GM21423 (cell line): ENCODE measurements at regions not wholly inside any gene's neighbourhood (a gene's known extent, or its start where the extent isn't known, plus 50 kb on each side); places are given as distances from the start of the nearest gene placed in this dataset.
"Not testable (repeated sequence)": the region's sequence is repeated elsewhere in the genome, so short reads cannot be mapped to it uniquely, and the experiment has no call there.

Experiments
- ATAC-seq: cut with Tn5 transposase; IDR thresholded peaks from one replicate; pipeline ENCODE4 v1.9.1; 2021; ENCODE audit warnings: mild to moderate bottlenecking, moderate library complexity; ENCODE audit not compliant: unreplicated experiment

DNA sequence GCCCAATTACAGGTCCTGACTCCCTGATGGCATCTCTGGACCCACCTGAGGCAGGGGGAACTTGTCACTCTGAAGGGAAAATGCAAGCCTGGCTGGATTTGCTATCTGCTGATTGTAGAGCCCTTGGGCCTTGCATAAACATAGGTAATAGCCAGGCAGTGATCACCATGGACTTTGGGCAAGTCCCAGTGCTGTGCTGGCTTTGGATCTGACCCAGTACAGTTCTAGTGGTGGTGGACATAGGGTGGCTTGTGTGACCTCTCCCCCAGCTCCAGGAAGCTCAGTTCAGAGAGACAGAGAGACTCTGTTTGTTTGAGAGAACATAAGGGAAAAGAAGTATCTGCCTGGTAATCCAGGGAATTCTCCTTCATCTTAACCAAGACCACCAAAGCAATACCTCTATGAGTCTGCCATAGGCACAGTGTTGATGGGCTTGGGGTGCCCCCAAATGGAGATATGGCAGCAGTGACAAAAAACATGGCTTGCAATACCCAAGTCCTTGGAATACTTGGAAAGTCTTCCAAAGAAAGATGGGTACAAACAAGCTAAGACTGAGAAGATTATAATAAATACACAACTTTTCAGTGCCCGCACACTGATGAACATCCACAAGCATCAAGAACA lies 348.5 kb downstream of the PYDC2 start:
- ATAC-seq = no peak

DNA sequence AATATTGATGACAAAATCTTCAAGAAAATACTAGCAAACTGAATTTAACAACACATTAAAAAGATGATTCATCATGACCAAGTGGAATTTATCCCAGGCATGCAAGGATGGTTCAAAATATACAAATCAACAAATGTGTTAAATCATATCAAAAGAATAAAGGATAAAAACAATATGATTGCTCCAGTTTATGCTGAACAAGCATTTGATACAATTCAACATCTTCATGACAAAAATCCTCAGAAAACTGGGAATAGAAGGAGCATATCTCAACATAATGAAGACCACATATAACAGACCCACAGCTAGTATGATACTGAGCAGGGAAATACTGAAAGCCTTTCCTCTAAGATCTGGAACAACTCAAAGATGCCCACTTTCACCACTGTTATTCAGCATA lies 352.3 kb downstream of the PYDC2 start:
- ATAC-seq = no peak

DNA sequence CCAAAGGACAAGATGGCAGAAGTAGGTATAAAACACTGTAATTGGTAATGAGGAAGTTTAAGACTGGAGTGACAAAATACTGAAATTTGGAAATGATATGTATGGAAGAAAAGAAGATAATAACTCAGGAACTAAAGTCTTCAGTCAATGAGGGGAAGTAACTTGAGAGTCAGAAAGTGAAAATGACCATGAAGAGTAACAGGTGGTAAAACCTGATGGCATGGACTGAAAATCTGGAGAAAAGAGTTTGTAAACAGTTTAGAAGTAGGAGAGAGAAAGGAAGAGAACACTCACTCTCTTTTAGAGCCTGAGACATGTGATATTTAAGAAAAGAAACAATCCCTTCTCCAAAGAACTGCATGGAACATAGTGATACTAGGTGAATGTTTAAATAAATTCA lies 387.9 kb downstream of the PYDC2 start:
- ATAC-seq = no peak

DNA sequence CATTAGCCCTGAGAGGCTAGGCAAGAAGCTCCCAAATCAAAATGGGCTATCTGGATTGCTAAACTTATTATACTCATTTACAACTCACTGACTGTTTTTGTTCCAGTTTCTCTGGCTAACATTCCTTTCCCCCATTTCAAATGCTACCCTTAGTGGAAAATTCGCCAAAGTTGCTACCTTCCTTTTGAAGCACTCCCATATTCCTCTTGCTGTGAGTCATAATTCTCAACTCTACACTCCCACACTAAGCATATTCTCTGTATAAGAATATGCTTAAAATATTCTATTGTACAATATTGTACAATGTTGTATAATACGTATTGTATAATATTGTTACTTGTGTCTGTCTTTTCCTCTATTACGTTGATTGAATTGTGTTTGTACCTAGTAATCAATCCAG lies 398.6 kb downstream of the PYDC2 start:
- ATAC-seq = no peak

DNA sequence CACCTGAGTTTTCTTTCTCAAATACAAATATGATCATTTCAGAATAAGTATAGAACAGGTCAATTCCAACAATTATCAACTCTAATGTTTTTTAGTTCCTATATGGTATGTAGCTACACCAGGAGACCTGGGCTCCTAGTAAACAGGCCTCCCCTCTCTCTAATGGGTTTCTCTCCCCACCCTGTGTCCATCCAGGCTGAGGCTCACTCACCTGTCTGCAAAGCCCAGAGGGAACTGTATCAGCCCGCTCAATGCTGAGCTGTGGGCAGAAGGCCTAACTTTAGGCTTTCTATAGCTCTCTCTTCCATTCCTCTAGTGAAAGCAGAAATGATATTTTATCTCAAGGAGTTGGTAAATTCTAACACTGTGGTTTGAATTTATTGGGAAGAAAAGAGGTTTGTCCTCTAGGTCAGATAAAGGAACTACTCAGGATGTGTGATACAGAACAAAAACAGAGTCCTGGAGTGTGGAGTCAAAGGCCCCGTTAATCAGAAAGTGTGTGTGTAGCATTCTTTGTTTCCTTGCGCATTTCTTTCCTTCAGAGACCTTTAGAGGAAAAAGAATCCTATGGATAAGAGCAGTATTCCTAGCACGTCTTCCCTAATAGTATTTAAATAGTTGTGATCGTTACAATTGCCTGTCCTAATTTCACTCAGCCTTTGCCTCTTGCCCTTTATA lies 408.9 kb downstream of the PYDC2 start:
- no peak for ATAC-seq

DNA sequence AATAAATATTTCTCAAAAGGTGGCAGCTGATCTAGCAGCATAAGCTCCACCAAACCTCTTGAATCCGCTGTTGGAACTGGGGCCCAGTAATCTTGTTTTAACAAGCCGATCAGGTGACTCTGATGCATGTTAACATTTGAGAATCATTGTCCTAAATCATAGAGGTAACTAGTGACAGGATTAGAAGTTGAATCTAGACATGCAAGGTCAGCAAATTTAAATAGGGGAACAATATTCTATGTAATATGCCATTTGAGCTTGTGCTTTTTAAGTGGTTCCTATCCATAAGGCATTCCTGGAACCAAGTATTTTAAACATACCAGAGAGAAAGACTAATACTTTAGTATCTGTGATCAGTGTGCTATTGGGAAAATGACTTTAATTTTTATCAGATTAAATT lies 412.8 kb downstream of the PYDC2 start:
- no peak for ATAC-seq

DNA sequence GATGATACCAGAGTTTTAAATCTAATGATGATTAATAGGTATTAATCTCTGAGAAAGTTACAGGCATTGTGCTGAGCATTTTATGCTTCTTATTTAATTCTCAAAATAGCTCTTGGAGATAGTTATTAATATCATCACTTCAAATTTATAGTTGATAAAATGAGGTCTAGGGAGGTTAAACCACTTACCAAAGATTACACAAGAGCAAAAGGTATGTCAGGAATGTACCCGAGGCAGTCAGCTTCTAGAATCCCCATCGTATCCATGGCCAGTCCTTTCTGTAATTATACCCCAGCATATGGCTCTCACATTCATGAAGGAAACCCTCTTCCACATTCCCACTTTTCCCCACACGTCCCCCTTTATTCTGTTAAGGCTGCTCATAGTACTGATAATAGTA lies 421.3 kb downstream of the PYDC2 start:
- ATAC-seq = no peak

DNA sequence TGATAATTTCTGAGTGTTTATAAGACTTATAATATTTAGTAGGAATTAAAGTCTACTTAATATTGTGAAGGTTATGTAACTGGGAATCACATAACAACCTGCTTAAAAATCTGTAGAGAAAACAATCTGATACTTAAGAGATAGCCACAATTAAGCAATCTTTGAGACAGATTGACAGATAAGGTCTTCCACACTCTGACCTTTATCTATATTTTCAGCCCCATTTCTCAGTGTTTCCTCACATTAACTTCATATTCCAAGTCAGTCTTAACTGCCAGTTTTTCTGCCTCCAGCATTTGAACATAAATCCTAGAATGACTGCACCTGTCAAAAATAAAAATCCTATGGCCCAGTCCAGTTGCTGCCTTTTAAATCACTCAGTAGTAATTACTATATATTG lies 423.2 kb downstream of the PYDC2 start:
- no peak for ATAC-seq

DNA sequence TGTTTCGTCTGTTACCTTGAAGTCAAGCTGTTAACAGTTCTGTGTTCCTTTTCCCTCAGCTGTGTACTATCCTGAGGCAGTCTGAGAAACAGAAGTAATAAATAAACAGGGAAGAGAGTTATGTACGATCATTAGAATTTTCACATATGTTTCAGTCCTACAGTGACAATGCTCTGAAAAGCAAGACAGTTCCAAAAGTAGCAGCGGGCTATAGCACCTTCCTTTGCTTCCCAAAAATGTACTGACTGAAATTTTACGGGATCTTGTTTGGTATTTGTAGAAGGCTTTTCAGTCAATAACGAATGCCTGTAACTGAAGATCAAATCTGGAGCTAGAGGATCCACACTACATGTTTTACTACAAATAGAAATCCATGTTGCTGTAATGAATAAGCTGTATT lies 428.1 kb downstream of the PYDC2 start:
- ATAC-seq = no peak

DNA sequence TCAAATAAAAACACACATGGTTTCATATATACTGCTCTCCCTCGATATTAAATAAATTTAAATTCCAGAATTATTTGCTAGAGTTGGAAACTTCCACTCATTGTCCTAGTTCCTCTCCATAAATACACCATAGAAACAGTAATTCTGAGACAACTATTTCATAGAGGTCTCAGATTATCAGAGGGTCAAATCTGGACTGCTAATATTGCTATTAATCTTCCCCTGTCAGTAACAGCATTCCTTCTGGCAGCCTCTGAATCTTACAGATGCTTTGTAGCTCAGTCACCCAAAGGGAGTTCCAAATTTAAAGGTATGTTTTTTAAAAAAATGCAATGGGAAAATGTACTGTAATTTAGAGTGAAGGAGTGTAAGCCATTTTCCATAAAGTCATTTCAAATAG lies 428.8 kb downstream of the PYDC2 start:
- ATAC-seq = no peak

DNA sequence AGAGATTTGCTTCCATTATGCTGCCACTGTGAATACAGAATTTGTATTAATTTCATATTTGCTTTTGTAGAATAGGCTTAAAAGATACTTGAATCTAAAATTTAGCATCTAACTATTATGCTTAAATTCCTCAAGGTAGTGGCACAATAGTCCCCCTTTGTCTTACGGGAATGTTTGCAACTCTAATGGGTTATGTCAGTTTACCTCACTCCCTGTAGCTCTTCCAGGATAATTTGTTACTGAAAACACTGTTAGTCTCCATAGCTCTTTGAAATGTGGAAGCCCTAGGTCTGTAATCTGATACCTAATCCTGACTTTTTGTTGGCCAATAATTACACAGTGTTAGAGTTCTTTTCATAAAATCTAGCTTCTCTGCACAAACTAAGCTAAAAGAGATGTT lies 433.4 kb downstream of the PYDC2 start:
- ATAC-seq = no peak

DNA sequence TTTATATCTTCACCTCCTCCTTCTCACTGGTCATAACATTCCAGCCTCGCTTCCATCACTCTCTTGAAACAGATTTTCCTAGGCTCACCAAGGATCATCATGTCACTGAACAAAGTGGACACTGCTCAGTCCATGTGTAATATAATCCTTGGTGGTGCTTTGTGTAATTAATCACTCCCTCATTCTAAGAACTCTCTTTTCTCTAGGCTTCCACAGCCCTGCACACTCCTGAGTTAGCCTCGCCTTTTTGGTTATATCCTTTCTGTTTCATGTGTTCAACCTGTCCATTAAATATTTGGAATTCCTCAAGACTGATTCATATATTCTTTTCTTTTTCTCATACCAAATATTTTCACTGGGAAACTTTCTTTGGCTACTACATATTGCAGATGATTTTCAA lies 440.8 kb downstream of the PYDC2 start:
- no peak for ATAC-seq

DNA sequence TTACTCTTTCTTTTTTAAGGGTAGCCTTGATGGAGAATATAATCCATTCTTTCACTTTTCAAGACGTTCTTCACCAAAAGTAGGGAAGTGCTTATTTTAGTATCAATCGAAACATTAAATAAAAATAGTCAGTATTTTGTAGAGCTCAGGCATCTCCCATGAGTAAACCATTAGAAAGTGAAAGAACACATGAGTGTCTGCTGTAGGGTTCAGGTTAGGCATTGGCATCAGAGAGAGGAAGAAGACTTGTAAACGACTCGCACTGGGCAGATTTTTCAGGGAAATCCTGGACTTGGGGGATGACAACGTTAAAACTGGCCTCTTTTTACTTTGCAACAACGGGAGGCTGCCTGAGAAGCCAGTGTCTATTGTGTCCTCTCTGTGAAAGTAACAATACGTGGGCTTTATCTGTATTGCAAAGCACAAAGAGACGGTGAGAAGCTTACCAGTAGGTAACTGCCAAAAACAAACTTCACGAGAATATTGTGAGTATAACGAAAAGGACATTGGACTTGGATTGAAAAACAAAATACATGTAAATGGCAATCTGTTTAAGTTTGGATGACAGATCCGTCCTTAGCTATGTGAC lies 451.7 kb downstream of the PYDC2 start:
- no peak for ATAC-seq

DNA sequence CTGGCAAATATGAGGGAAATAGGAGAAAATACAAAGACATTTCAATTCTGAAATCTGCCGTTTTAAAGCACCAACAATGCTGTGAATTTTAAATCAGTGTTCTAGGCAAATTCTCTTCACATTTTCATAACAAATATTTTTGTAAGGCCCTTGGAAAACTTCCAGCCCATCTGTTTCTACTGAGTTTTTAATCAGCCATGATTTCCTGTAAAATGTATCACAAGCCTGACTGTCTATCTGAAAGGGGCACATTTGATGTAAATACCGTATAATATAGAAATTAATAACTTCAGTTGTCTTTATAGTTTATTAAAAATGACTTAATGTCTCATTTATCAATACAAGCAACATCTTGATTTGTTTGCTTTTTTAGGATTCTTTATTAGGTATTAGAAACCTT lies 454.7 kb downstream of the PYDC2 start:
- no peak for ATAC-seq

DNA sequence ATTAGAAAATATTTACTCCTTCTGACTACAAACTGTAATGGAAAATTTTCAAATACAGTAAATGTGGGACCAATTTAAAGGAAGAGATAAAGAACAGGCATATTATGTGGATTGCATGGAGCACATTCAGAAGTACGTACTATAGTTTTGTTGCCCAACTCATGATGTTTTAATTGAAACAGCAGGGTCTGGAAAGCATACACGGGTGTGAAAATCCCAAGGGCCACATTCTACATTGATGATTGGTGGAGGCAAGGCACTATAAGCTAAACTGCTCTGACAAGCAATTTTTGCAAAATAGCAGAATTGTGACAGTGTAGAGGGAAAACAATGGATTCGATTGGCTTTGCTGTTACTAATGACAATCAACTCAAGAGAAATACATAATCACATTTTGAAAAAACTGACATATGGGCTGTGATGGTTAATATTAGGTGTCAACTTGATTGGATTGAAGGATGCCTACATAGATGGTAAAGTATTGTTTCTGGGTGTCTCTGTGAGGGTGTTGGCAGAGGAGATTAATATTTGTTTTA lies 458.6 kb downstream of the PYDC2 start:
- no peak for ATAC-seq

DNA sequence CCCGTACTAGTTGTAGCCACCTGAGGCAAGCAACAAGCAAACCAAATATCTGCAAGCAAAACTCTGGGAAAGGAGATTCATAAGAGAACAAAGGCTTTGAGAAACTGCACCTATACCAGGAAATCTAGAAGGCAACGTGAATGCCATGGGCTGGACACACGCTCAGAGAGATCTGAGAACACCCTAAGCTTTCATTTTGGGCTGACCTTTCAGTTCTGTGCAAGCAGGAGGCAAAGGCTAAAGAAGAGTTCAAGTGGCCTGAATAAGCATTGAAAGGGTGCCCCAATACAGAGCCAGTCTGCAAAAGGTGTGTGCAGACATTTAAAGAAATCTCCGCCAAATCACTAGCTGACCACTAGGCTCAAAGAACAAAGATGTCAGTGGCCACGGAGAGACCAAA lies 461.6 kb downstream of the PYDC2 start:
- no peak for ATAC-seq

DNA sequence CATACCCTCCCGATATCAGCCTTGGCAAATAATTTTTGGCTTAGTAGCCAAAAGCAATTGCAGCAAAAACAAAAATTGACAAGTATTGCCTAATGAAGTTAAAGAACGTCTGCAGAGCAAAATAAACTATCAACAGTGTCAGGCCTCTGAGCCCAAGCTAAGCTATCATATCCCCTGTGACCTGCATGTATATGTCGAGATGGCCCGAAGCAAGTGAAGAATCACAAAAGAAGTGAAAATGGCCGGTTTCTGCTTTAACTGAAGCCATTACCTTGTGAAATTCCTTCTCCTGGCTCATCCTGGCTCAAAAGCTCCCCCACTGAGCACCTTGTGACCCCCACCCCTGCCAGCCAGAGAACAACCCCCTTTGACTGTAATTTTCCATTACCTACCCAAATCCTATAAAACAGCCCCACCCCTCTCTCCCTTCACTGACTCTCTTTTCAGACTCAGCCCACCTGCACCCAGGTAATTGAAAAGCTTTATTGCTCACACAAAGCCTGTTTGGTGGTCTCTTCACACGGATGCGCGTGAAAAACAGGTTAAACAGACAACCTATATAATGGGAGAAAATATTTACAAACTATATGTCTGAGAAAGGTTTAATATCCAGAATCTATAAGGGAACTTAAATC lies 466.3 kb downstream of the PYDC2 start:
- not testable (repeated sequence) for ATAC-seq

DNA sequence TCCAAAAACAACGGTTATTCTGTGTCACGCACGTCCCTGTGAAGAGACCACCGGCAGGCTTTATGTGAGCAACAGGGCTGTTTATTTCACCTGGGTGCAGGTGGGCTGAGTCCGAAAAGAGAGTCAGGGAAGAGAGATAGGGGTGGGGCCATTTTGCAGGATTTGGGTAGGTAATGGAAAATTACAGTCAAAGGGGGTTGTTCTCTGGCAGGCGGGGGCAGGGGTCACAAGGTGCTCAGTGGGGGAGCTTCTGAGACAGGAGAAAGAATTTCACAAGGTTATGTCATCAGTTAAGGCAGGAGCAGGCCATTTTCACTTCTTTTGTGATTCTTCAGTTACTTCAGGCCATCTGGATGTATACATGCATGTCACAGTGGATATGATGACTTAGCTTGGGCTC lies 467.0 kb downstream of the PYDC2 start:
- ATAC-seq = not testable (repeated sequence)

DNA sequence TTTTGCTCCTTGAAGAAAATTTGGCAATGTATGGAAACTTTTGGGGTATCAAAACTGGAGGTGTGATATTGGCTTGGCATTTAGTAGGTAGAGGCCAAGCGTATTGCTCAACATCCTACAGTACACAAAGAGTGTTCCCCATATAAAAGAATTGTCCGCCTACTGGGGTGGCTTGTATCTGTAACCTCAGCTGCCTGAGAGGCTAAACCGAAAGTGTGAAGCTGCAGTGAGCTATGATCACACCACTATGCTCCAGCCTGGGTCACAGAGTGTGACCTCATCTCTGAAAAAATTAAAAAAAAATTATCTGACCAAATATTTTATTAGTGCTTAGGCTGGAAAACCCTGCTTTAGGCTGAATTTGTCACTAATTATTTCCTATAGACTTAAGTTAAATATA lies 483.9 kb downstream of the PYDC2 start:
- no peak for ATAC-seq

DNA sequence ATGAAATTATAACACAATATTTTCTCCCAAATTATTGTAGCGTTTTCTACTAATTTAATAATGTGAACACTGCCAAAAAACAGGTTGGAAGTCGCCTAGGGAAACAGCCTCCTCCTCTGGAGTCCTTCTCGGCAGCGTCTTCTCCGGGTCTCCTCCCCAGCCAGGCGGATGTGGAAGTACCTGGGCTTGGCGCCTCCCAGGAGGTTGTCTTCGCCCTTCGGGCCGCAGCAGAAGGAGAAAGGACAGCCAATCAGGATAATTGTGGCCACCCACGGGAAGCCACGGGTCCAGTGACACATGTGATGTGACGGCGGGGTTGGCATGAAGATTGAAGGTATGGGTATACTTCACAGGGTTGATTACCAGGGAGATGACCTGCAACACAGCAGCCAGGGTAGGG lies 491.2 kb downstream of the PYDC2 start:
- ATAC-seq = no peak

DNA sequence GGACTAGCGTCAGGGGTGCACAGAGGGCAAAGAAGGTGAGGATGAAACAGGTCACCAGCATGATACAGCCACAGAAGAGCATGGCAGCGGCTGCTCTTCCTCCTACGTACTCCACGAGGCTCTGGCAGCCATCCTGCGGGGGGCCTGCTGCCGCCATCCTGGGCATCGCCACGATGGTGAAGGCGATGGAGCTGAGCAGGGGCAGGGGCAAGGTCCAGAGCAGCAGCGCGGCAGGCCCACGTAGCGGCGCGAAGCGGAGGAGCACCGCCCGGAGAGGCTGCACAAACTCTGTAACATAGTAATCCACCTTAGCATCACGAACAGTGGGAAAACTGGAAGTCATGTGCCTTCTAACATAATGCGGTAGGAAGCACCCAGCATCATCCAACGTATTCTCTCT lies 491.6 kb downstream of the PYDC2 start:
- no peak for ATAC-seq
